ENCODE measurements at regions not wholly inside any gene's neighbourhood (a gene's known extent, or its start where the extent isn't known, plus 50 kb on each side); places are given as distances from the start of the nearest gene placed in this dataset.
"Not testable (repeated sequence)": the region's sequence is repeated elsewhere in the genome, so short reads cannot be mapped to it uniquely, and the experiment has no call there.

DNA sequence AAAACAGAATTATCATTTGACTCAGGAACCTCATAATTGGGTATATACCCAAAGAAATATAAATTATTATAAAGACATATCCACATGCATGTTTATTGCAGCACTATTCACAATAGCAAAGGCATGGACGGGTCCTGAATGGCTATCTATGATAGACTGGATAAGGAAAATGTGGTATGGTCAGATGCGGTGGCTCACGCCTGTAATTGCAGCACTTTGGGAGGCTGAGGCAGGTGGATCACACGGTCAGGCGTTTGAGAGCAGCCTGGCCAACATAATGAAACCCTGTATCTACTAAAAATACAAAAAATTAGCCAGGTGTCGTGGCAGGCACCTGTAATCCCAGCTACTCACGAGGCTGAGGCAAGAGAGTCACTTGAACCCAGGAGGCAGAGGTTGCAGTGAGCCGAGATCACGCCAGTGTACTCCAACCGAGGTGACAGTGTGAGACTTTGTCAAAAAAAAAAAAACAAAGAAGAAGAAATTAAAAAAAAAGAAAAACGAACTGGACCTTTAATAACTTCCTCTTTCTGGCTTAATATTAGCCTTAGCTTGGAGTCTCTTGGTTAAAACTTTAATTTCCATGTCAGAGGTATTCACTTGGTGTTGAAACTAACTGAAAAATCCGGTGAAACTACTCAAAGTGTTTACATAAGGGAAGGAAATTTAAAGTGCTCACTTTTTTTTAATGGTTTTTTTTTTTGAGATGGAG lies 104.4 kb downstream of the ZNF486 start:
- Histone ChIP-seq H3K27me3 (no peaks in the 10 kb centered on the region), H3K4me3 (no peak overlapping the region), H3K36me3 (no peaks in the 10 kb centered on the region), H3K4me1 (no peaks in the 10 kb centered on the region), H3K9me3 (no peaks in the 10 kb centered on the region), H3K27ac (no peak overlapping the region)
- no peak for ATAC-seq
- intact Hi-C loops (cut with DNase I) = no loop called here
- DNase-seq = no peak
- TF ChIP-seq, protein P1, sequence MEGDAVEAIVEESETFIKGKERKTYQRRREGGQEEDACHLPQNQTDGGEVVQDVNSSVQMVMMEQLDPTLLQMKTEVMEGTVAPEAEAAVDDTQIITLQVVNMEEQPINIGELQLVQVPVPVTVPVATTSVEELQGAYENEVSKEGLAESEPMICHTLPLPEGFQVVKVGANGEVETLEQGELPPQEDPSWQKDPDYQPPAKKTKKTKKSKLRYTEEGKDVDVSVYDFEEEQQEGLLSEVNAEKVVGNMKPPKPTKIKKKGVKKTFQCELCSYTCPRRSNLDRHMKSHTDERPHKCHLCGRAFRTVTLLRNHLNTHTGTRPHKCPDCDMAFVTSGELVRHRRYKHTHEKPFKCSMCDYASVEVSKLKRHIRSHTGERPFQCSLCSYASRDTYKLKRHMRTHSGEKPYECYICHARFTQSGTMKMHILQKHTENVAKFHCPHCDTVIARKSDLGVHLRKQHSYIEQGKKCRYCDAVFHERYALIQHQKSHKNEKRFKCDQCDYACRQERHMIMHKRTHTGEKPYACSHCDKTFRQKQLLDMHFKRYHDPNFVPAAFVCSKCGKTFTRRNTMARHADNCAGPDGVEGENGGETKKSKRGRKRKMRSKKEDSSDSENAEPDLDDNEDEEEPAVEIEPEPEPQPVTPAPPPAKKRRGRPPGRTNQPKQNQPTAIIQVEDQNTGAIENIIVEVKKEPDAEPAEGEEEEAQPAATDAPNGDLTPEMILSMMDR (IDR thresholded peaks at IDR 0.05) = no peak
- TF ChIP-seq POLR2A (IDR thresholded peaks at IDR 0.05) = no peak
- WGBS (ENCODE audit: insufficient coverage, low coverage, low lambda C conversion rate, missing lambda C conversion rate) = 35% methylated on average over 11 of the region's 12 CpGs

DNA sequence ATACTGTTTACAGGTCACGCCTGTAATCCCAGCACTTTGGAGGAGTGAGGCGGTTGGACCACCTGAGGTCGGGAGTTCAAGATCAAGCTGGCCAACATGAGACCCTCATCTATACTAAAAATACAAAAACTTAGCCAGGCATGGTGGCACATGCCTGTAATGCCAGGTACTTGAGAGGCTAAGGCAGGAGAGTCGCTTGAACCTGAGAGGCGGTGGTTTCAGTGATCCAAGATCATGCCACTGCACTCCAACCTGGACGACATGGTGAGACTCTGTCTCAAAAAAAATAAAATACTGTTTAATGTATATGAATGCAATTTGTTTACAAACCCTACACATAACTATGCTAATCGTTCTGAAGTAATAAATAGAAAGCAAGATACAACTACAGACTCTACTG lies 102.4 kb downstream of the ZNF486 start:
- Histone ChIP-seq H3K36me3 (no peaks in the 10 kb centered on the region), H3K4me1 (no peaks in the 10 kb centered on the region), H3K9me3 (no peaks in the 10 kb centered on the region), H3K27me3 (no peaks in the 10 kb centered on the region), H3K27ac (no peak overlapping the region), H3K4me3 (no peak overlapping the region)
- intact Hi-C loops (cut with DNase I) = no loop called here
- DNase-seq (no peak), ATAC-seq (no peak)
- WGBS (ENCODE audit: insufficient coverage, low coverage, low lambda C conversion rate, missing lambda C conversion rate) = 71% methylated on average over 7 of the region's 7 CpGs
- TF ChIP-seq, protein P1 (IDR thresholded peaks at IDR 0.05) = no peak
- no peak for TF ChIP-seq POLR2A (IDR thresholded peaks at IDR 0.05)

DNA sequence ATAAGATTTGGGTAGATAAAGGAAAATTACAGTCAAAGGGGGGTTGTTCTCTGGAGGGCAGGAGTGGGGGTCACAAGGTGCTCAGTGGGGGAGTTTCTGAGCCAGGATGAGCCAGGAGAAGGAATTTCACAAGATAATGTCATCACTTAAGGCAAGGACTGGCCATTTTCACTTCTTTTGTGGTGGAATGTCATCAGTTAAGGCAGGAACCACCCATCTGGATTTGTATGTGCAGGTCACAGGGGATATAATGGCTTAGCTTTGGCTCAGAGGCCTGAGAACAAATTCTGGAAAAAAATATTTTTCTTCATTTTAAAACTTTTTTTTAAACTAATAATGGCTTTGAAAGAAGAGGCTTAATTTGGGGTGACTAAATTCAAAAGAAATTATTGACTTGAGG lies 94.5 kb downstream of the ZNF486 start:
- H3K4me1 ChIP-seq; H3K27ac ChIP-seq; intact Hi-C loops (cut with DNase I); H3K9me3 ChIP-seq; H3K36me3 ChIP-seq; H3K27me3 ChIP-seq; DNase-seq; ATAC-seq; H3K4me3 ChIP-seq: not testable (repeated sequence)

DNA sequence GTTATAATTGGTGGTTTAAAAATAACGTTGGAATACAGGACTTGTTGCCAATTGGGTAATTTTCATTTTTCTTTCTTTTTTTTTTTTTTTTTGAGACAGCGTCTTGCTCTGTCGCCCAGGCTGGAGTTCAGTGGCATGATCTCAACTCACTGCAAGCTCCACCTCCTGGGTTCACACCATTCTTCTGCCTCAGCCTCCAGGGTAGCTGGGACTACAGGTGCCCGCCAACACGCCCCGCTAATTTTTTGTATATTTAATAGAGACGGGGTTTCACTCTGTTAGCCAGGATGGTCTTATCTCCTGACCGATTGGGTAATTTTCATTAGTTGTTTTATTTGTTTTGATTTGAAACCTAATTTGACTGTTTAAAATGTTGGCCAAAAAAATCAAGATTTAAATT lies 93.7 kb downstream of the ZNF486 start:
- H3K9me3 ChIP-seq; H3K27ac ChIP-seq; H3K27me3 ChIP-seq; intact Hi-C loops (cut with DNase I); H3K4me3 ChIP-seq; H3K4me1 ChIP-seq; ATAC-seq; DNase-seq; H3K36me3 ChIP-seq: not testable (repeated sequence)
- 47% methylated on average over 7 of the region's 8 CpGs for WGBS (ENCODE audit: insufficient coverage, low coverage, low lambda C conversion rate, missing lambda C conversion rate)

DNA sequence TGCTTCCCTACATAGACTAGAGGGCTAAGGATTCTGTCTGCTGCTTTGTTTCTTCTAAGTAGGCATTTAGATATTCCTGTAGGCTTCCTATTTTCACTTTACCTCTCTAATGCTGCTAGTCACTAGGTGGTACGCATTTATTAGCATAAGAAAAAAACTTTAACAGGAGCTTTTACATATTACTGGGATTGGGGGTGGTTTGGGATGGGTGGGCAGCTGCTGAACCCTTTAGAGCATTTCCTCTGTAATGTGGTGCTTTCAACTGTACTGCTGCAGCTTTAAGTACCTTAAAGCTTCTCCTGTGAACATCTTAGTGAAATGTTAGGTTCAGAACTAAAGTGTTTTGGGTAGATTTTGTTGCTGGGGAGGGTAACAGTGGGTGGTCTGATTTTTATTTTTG lies 92.6 kb downstream of the ZNF486 start:
- Histone ChIP-seq H3K4me3 (no peak overlapping the region), H3K27me3 (no peaks in the 10 kb centered on the region), H3K4me1 (no peaks in the 10 kb centered on the region), H3K36me3 (no peaks in the 10 kb centered on the region), H3K9me3 (no peaks in the 10 kb centered on the region), H3K27ac (no peak overlapping the region)
- no peak for DNase-seq
- no peak for ATAC-seq
- TF ChIP-seq POLR2A (IDR thresholded peaks at IDR 0.05) = no peak
- TF ChIP-seq, protein P1 (IDR thresholded peaks at IDR 0.05) = no peak
- intact Hi-C loops (cut with DNase I) = no loop called here
- 33% methylated on average over 1 of the region's 1 CpG for WGBS (ENCODE audit: insufficient coverage, low coverage, low lambda C conversion rate, missing lambda C conversion rate)

DNA sequence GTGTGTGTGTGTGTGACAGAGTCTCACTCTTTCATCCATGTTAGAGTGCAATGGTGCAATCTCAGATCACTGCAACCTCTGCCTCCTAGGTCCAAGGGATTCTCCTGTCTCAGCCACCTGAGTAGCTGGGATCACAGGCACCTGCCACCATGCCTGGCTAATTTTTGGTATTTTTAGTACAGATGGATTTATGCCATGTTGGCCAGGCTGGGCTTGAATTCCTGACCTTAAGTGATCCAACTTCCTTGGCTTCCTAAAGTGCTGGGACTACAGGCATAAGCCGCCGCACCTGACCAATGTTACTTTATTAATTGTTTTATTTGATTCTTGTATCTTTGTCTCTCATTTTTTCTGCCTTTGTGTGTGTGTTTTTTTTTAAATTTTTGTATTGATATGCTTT lies 89.6 kb downstream of the ZNF486 start:
- H3K4me3 ChIP-seq = no peak overlapping the region
- no peaks in the 10 kb centered on the region for H3K4me1 ChIP-seq
- no peaks in the 10 kb centered on the region for H3K36me3 ChIP-seq
- no peaks in the 10 kb centered on the region for H3K9me3 ChIP-seq
- ATAC-seq (no peak), DNase-seq (no peak)
- 100% methylated on average over 2 of the region's 2 CpGs for WGBS (ENCODE audit: insufficient coverage, low coverage, low lambda C conversion rate, missing lambda C conversion rate)
- TF ChIP-seq, protein P1 (IDR thresholded peaks at IDR 0.05) = no peak
- no peak for TF ChIP-seq POLR2A (IDR thresholded peaks at IDR 0.05)
- intact Hi-C loops (cut with DNase I) = no loop called here
- no peak overlapping the region for H3K27ac ChIP-seq
- H3K27me3 ChIP-seq = no peaks in the 10 kb centered on the region

Data from right lobe of liver (tissue), 6 donors.